GM10266 (cell line): ENCODE measurements at regions not wholly inside any gene's neighbourhood (a gene's known extent, or its start where the extent isn't known, plus 50 kb on each side); places are given as distances from the start of the nearest gene placed in this dataset.

Experiments
- DNase-seq: peaks from one replicate; pipeline ENCODE4 v3.0.0; 2012; ENCODE audit errors: extremely low spot score
- CTCF ChIP-seq: IDR thresholded peaks from 2 replicates; pipeline ENCODE4 v1.5.1; 2012; ENCODE audit warnings: mild to moderate bottlenecking, low read depth; ENCODE audit not compliant: control insufficient read depth, insufficient read depth; ENCODE audit errors: missing control alignments

- DNase-seq: peak; percentile 87
- peak; percentile 98 for TF ChIP-seq CTCF
Measured at GRCh38 chr1:204806943-204807687, 63.5 kb upstream of the NFASC start.

- TF ChIP-seq CTCF: no peak
- DNase-seq: no peak
Measured at GRCh38 chr1:204809488-204809887, 61.2 kb upstream of the NFASC start.

GRCh38 chr1:204812842-204813241, 57.8 kb upstream of the NFASC start:
- no peak for TF ChIP-seq CTCF
- no peak for DNase-seq

- no peak for DNase-seq
- no peak for TF ChIP-seq CTCF
Measured at GRCh38 chr1:204813522-204813921, 57.1 kb upstream of the NFASC start.

- TF ChIP-seq CTCF: no peak
- DNase-seq: no peak
Measured at GRCh38 chr1:204814166-204814884, 56.3 kb upstream of the NFASC start.

- TF ChIP-seq CTCF: no peak
- no peak for DNase-seq
Measured at GRCh38 chr1:204817341-204817740, 53.3 kb upstream of the NFASC start.

- DNase-seq: no peak
- no peak for TF ChIP-seq CTCF
Measured at GRCh38 chr1:204818998-204819397, 51.7 kb upstream of the NFASC start.
